Endothelial cell of umbilical vein (primary cell): ENCODE measurements at regions not wholly inside any gene's neighbourhood (a gene's known extent, or its start where the extent isn't known, plus 50 kb on each side); places are given as distances from the start of the nearest gene placed in this dataset.

Experiments
- EZH2 ChIP-seq: IDR thresholded peaks from 2 replicates; pipeline ENCODE4 v1.6.1; 2012; ENCODE audit warnings: borderline replicate concordance, low read depth, mild to moderate bottlenecking, moderate library complexity, low read length, inconsistent platforms; ENCODE audit not compliant: severe bottlenecking
- JUN ChIP-seq: IDR thresholded peaks from 2 replicates; pipeline ENCODE4 v1.6.1; 2011; ENCODE audit warnings: borderline replicate concordance, low read depth; ENCODE audit not compliant: insufficient read length, insufficient read depth
- POLR2A ChIP-seq: IDR thresholded peaks from 2 replicates; pipeline ENCODE4 v1.6.1; 2012; ENCODE audit warnings: low read depth, mild to moderate bottlenecking, control low read depth, low read length
- POLR2AphosphoS5 ChIP-seq: IDR thresholded peaks from 2 replicates; pipeline ENCODE4 v1.6.1; 2012; ENCODE audit warnings: low read depth, mild to moderate bottlenecking, control low read depth, low read length, moderate library complexity; ENCODE audit not compliant: insufficient read depth
- TF ChIP-seq, protein P1 (sequence below), 2 donors: IDR thresholded peaks; 1 replicate in 1 of 2; 2 replicates in 1 of 2; pipeline ENCODE4 v1.5.1; 2011; ENCODE audit warnings: low read length in 2 of 2, mild to moderate bottlenecking in 2 of 2, moderate library complexity in 2 of 2, control low read depth in 1 of 2, inconsistent platforms in 1 of 2, low read depth in 1 of 2; ENCODE audit not compliant: insufficient read depth in 1 of 2; ENCODE audit errors: extremely low read depth in 1 of 2

DNA sequence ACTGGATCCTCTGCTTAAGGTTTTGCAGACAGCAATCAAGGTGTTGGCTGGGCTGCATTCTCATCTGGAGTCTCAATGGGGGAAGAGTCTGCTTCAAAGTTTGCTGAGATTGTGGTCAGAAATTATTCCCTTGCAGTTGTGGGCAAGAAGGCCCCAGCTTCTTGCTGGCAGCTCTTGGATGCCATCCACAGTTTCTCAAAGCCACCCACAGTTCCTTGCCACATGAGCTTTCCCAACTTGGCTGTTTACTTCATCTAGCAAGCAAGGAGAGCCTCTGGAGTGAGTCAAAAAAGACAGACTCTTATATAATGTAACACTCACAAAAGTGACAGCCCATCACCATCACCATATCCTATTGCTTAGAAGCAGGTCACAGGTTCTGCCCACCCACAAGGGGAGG, 62.1 kb upstream of the ABHD2 start:
- TF ChIP-seq POLR2A (no peak), EZH2 (no peak), POLR2AphosphoS5 (no peak), JUN (no peak)
- TF ChIP-seq, protein P1, sequence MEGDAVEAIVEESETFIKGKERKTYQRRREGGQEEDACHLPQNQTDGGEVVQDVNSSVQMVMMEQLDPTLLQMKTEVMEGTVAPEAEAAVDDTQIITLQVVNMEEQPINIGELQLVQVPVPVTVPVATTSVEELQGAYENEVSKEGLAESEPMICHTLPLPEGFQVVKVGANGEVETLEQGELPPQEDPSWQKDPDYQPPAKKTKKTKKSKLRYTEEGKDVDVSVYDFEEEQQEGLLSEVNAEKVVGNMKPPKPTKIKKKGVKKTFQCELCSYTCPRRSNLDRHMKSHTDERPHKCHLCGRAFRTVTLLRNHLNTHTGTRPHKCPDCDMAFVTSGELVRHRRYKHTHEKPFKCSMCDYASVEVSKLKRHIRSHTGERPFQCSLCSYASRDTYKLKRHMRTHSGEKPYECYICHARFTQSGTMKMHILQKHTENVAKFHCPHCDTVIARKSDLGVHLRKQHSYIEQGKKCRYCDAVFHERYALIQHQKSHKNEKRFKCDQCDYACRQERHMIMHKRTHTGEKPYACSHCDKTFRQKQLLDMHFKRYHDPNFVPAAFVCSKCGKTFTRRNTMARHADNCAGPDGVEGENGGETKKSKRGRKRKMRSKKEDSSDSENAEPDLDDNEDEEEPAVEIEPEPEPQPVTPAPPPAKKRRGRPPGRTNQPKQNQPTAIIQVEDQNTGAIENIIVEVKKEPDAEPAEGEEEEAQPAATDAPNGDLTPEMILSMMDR (IDR thresholded peaks at IDR 0.05; ENCODE audit: extremely low read depth in 1 of 2, insufficient read depth in 1 of 2, low read depth in 1 of 2, low read length in 2 of 2) = no peak
